ENCODE measurements at regions not wholly inside any gene's neighbourhood (a gene's known extent, or its start where the extent isn't known, plus 50 kb on each side); places are given as distances from the start of the nearest gene placed in this dataset.

- no peaks in the 10 kb centered on the region for H3K36me3 Mint-ChIP-seq (ENCODE audit: insufficient read depth, unreplicated experiment)
- H3K27me3 Mint-ChIP-seq (ENCODE audit: unreplicated experiment), result no peaks in the 10 kb centered on the region
- CTCF ChIA-PET, result interaction anchor here (0.7 kb wide), 1 partner anchor 310 kb away, joined by 3 read pairs; no protein-coding TSS in a partner anchor
- intact Hi-C loops (cut with micrococcal nuclease; ENCODE audit: unreplicated experiment), result loop anchor here (10.0 kb wide), 1 partner anchor 432 kb away; no protein-coding TSS in a partner anchor
- DNase-seq, result no peak
- BruUV-seq (replicated peaks), result no TSS peak
- peaks cover 8% of the 10 kb centered on the region for H3K4me1 Mint-ChIP-seq (ENCODE audit: low read depth, unreplicated experiment)
- H3K9me3 Mint-ChIP-seq (ENCODE audit: low read depth, unreplicated experiment), result no peaks in the 10 kb centered on the region
- no peak overlapping the region for H3K27ac Mint-ChIP-seq (ENCODE audit: unreplicated experiment)
- H3K4me3 Mint-ChIP-seq (ENCODE audit: low read depth, unreplicated experiment), result no peak overlapping the region
- no peak for TF ChIP-seq CTCF (IDR thresholded peaks at IDR 0.05; ENCODE audit: unreplicated experiment)
These were observed 199.8 kb downstream of the TENT5A start for GRCh38 chr6:81552644-81553043.

- intact Hi-C loops (cut with micrococcal nuclease; ENCODE audit: unreplicated experiment), result no loop called here
- H3K27ac Mint-ChIP-seq (ENCODE audit: unreplicated experiment), result no peak overlapping the region
- no peak for DNase-seq
- no peak overlapping the region for H3K4me3 Mint-ChIP-seq (ENCODE audit: low read depth, unreplicated experiment)
- no peaks in the 10 kb centered on the region for H3K27me3 Mint-ChIP-seq (ENCODE audit: unreplicated experiment)
- H3K9me3 Mint-ChIP-seq (ENCODE audit: low read depth, unreplicated experiment), result no peaks in the 10 kb centered on the region
- H3K36me3 Mint-ChIP-seq (ENCODE audit: insufficient read depth, unreplicated experiment), result no peaks in the 10 kb centered on the region
- no peak for TF ChIP-seq CTCF (IDR thresholded peaks at IDR 0.05; ENCODE audit: unreplicated experiment)
- CTCF ChIA-PET, result no interaction called here
- no TSS peak for BruUV-seq (replicated peaks)
- H3K4me1 Mint-ChIP-seq (ENCODE audit: low read depth, unreplicated experiment), result peaks cover 8% of the 10 kb centered on the region
These were observed 205.3 kb downstream of the TENT5A start for GRCh38 chr6:81547149-81547548.

- CTCF ChIA-PET, result no interaction called here
- Mint-ChIP-seq H3K27ac (ENCODE audit: unreplicated experiment) (peak overlapping the region; percentile 24), H3K4me3 (ENCODE audit: low read depth, unreplicated experiment) (no peak overlapping the region), H3K9me3 (ENCODE audit: low read depth, unreplicated experiment) (peaks cover 3% of the 10 kb centered on the region), H3K36me3 (ENCODE audit: insufficient read depth, unreplicated experiment) (no peaks in the 10 kb centered on the region), H3K27me3 (ENCODE audit: unreplicated experiment) (no peaks in the 10 kb centered on the region), H3K4me1 (ENCODE audit: low read depth, unreplicated experiment) (peaks cover 23% of the 10 kb centered on the region)
- no TSS peak for BruUV-seq (replicated peaks)
- TF ChIP-seq CTCF (IDR thresholded peaks at IDR 0.05; ENCODE audit: unreplicated experiment), result no peak
- intact Hi-C loops (cut with micrococcal nuclease; ENCODE audit: unreplicated experiment), result no loop called here
- DNase-seq, result no peak
These were observed 217.5 kb downstream of the TENT5A start for GRCh38 chr6:81534934-81535465.

GRCh38 chr6:81531869-81532561 is 220.5 kb downstream of the TENT5A start:
- H3K4me1 Mint-ChIP-seq (ENCODE audit: low read depth, unreplicated experiment), result peaks cover 17% of the 10 kb centered on the region
- BruUV-seq (replicated peaks), result no TSS peak
- CTCF ChIA-PET, result no interaction called here
- no peaks in the 10 kb centered on the region for H3K36me3 Mint-ChIP-seq (ENCODE audit: insufficient read depth, unreplicated experiment)
- H3K4me3 Mint-ChIP-seq (ENCODE audit: low read depth, unreplicated experiment), result no peak overlapping the region
- H3K27me3 Mint-ChIP-seq (ENCODE audit: unreplicated experiment), result no peaks in the 10 kb centered on the region
- intact Hi-C loops (cut with micrococcal nuclease; ENCODE audit: unreplicated experiment), result no loop called here
- no peak overlapping the region for H3K27ac Mint-ChIP-seq (ENCODE audit: unreplicated experiment)
- no peak for TF ChIP-seq CTCF (IDR thresholded peaks at IDR 0.05; ENCODE audit: unreplicated experiment)
- no peak for DNase-seq
- peaks cover 3% of the 10 kb centered on the region for H3K9me3 Mint-ChIP-seq (ENCODE audit: low read depth, unreplicated experiment)

All from Calu3 (cell line).